ENCODE measurements at regions not wholly inside any gene's neighbourhood (a gene's known extent, or its start where the extent isn't known, plus 50 kb on each side); places are given as distances from the start of the nearest gene placed in this dataset.

DNA sequence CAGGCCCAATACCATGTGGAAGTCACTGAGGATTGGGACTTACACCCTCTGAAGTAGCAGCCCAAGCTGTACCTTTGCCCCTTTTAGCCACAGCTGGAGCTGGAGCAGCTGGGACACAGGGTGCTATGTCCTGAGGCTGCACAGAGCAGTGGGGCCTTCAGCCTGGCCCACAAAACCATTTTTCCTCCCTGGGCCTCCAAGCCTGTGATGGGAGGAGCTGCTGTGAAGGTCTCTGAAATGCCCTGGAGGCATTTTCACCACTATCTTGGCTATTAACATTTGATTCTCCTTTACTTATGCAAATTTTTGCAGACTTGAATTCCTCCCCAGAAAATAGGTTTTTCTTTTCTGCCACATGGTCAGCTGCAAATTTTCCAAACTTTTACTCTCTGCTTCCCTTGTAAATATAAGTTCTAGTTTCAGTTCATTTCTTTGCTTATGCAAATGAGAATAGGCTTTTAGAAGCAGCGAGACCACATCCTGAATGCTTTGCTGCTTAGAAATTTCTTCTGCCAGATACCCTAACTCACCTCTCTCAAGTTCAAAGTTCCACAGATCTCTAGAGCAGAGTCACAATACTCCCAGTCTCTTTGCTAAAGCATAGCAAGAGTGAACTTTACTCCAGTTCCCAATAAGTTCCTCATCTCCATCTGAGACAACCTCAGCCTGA is 213.8 kb upstream of the MGAT5 start:
- TF ChIP-seq POLR2A (IDR thresholded peaks at IDR 0.05) (no peak), POLR2AphosphoS5 (IDR thresholded peaks at IDR 0.05) (no peak)
- TF ChIP-seq, protein P1, sequence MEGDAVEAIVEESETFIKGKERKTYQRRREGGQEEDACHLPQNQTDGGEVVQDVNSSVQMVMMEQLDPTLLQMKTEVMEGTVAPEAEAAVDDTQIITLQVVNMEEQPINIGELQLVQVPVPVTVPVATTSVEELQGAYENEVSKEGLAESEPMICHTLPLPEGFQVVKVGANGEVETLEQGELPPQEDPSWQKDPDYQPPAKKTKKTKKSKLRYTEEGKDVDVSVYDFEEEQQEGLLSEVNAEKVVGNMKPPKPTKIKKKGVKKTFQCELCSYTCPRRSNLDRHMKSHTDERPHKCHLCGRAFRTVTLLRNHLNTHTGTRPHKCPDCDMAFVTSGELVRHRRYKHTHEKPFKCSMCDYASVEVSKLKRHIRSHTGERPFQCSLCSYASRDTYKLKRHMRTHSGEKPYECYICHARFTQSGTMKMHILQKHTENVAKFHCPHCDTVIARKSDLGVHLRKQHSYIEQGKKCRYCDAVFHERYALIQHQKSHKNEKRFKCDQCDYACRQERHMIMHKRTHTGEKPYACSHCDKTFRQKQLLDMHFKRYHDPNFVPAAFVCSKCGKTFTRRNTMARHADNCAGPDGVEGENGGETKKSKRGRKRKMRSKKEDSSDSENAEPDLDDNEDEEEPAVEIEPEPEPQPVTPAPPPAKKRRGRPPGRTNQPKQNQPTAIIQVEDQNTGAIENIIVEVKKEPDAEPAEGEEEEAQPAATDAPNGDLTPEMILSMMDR (IDR thresholded peaks at IDR 0.05) = no peak
